ENCODE measurements at regions not wholly inside any gene's neighbourhood (a gene's known extent, or its start where the extent isn't known, plus 50 kb on each side); places are given as distances from the start of the nearest gene placed in this dataset.
A peak's percentile ranks its signal among the peaks of the same experiment; 100 is the strongest.

DNA sequence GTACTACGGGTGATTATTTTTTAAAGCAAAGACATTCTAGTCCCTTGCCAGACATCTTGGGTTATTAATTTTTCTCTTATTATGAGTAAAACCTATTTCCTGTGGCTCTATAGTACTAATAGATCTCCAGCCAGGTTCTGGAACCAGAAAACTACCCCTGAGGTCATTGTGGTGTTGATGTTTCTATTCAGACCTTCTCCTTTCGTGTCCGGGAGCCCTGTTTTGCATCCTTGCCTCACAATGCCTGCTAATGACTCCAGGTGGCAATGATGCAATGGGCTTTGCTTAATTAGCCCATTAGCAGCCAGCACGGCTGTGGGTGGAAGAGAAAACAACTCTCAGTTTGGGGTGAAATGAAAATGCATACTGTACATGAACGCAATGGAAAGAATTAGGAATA lies 62.9 kb upstream of the ARG1 start:
- H2AFZ ChIP-seq (ENCODE audit: low read length), result no peak overlapping the region
- H3K4me2 ChIP-seq (ENCODE audit: low read depth, low read length, poor library complexity, severe bottlenecking), result no peak overlapping the region
- H4K20me1 ChIP-seq (ENCODE audit: insufficient read depth, low read length, poor library complexity, severe bottlenecking), result no peaks in the 10 kb centered on the region
- H3K27me3 ChIP-seq (ENCODE audit: insufficient read depth, low read length, poor library complexity, severe bottlenecking), result no peaks in the 10 kb centered on the region
- H3K4me1 ChIP-seq (ENCODE audit: insufficient read depth, low read length, poor library complexity, severe bottlenecking), result no peaks in the 10 kb centered on the region
- H3K36me3 ChIP-seq (ENCODE audit: insufficient read depth, low read length), result no peaks in the 10 kb centered on the region
- H3K9me2 ChIP-seq (replicated peaks; ENCODE audit: low read depth, low read length), result no peaks in the 10 kb centered on the region
- no peaks in the 10 kb centered on the region for H3F3A ChIP-seq (ENCODE audit: low read depth)
- H3K9me3 ChIP-seq (ENCODE audit: insufficient read depth, low read depth, low read length), result no peaks in the 10 kb centered on the region
- TF ChIP-seq EZH2phosphoT487 (IDR thresholded peaks at IDR 0.05; ENCODE audit: borderline replicate concordance), result no peak
- TF ChIP-seq, protein P1, sequence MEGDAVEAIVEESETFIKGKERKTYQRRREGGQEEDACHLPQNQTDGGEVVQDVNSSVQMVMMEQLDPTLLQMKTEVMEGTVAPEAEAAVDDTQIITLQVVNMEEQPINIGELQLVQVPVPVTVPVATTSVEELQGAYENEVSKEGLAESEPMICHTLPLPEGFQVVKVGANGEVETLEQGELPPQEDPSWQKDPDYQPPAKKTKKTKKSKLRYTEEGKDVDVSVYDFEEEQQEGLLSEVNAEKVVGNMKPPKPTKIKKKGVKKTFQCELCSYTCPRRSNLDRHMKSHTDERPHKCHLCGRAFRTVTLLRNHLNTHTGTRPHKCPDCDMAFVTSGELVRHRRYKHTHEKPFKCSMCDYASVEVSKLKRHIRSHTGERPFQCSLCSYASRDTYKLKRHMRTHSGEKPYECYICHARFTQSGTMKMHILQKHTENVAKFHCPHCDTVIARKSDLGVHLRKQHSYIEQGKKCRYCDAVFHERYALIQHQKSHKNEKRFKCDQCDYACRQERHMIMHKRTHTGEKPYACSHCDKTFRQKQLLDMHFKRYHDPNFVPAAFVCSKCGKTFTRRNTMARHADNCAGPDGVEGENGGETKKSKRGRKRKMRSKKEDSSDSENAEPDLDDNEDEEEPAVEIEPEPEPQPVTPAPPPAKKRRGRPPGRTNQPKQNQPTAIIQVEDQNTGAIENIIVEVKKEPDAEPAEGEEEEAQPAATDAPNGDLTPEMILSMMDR (conservative IDR thresholded peaks at IDR 0.05; ENCODE audit: low read length), result no peak
- H3K9ac ChIP-seq (ENCODE audit: low read depth, low read length, poor library complexity, severe bottlenecking), result no peak overlapping the region
- H3K4me3 ChIP-seq (ENCODE audit: low read length, poor library complexity, severe bottlenecking), result no peak overlapping the region
- H3K79me2 ChIP-seq (ENCODE audit: insufficient read depth, low read length), result no peaks in the 10 kb centered on the region

GRCh38 chr6:131510591-131510990 lies 62.4 kb upstream of the ARG1 start:
- H3K9me2 ChIP-seq (replicated peaks; ENCODE audit: low read depth, low read length), result no peaks in the 10 kb centered on the region
- no peaks in the 10 kb centered on the region for H3K36me3 ChIP-seq (ENCODE audit: insufficient read depth, low read length)
- H3F3A ChIP-seq (ENCODE audit: low read depth), result no peaks in the 10 kb centered on the region
- H3K27me3 ChIP-seq (ENCODE audit: insufficient read depth, low read length, poor library complexity, severe bottlenecking), result no peaks in the 10 kb centered on the region
- H3K4me1 ChIP-seq (ENCODE audit: insufficient read depth, low read length, poor library complexity, severe bottlenecking), result no peaks in the 10 kb centered on the region
- no peaks in the 10 kb centered on the region for H3K9me3 ChIP-seq (ENCODE audit: insufficient read depth, low read depth, low read length)
- no peak for TF ChIP-seq EZH2phosphoT487 (IDR thresholded peaks at IDR 0.05; ENCODE audit: borderline replicate concordance)
- TF ChIP-seq, protein P1 (conservative IDR thresholded peaks at IDR 0.05; ENCODE audit: low read length), result no peak
- H3K4me2 ChIP-seq (ENCODE audit: low read depth, low read length, poor library complexity, severe bottlenecking), result no peak overlapping the region
- H2AFZ ChIP-seq (ENCODE audit: low read length), result no peak overlapping the region
- H4K20me1 ChIP-seq (ENCODE audit: insufficient read depth, low read length, poor library complexity, severe bottlenecking), result no peaks in the 10 kb centered on the region
- no peak overlapping the region for H3K4me3 ChIP-seq (ENCODE audit: low read length, poor library complexity, severe bottlenecking)
- no peak overlapping the region for H3K9ac ChIP-seq (ENCODE audit: low read depth, low read length, poor library complexity, severe bottlenecking)
- no peaks in the 10 kb centered on the region for H3K79me2 ChIP-seq (ENCODE audit: insufficient read depth, low read length)

DNA sequence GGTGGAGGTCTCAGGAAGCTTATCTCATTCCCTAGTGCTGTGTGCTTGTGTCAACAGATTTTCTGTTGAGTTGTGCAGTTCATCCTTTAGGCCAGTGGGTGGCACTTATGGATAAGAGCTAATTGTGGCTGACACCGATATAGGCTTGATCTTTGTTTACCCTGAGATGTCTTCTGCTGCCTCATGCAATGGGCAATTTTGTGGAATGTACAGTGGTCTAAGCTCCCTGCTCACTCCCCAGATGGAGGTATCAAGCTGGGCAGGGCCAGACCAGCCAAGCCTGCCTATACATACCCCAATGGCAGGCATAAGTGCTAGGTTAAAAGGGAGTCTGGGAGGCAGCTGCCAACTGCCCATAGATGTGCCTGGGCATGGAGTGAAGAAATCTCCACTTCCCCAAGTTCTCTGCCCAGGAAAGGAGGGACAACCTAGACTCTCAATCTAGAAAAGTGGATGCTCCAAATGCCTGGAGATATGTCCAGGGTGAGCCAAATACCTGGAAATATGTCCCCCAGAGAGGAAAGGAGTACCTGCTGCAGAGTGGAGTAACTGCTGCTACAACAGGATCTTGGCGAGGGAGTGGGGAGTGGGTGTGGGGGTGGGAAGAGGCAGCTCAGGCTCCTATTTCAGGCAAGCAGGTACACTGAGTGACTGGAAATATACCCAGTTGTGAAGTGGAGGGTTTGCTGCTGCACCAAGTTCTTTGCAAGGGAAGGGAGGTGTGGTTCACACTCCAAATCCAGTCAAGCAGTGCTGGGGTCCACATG lies 53.2 kb upstream of the ARG1 start:
- peak overlapping the region; percentile 92 for H2AFZ ChIP-seq (ENCODE audit: low read length)
- H3K9me3 ChIP-seq (ENCODE audit: insufficient read depth, low read depth, low read length), result no peaks in the 10 kb centered on the region
- no peaks in the 10 kb centered on the region for H3K79me2 ChIP-seq (ENCODE audit: insufficient read depth, low read length)
- H3K9ac ChIP-seq (ENCODE audit: low read depth, low read length, poor library complexity, severe bottlenecking), result no peak overlapping the region
- TF ChIP-seq, protein P1 (conservative IDR thresholded peaks at IDR 0.05; ENCODE audit: low read length), result peak; percentile 83
- no peak for TF ChIP-seq EZH2phosphoT487 (IDR thresholded peaks at IDR 0.05; ENCODE audit: borderline replicate concordance)
- no peaks in the 10 kb centered on the region for H3K4me1 ChIP-seq (ENCODE audit: insufficient read depth, low read length, poor library complexity, severe bottlenecking)
- no peak overlapping the region for H3K4me3 ChIP-seq (ENCODE audit: low read length, poor library complexity, severe bottlenecking)
- no peaks in the 10 kb centered on the region for H4K20me1 ChIP-seq (ENCODE audit: insufficient read depth, low read length, poor library complexity, severe bottlenecking)
- no peaks in the 10 kb centered on the region for H3F3A ChIP-seq (ENCODE audit: low read depth)
- no peaks in the 10 kb centered on the region for H3K36me3 ChIP-seq (ENCODE audit: insufficient read depth, low read length)
- no peaks in the 10 kb centered on the region for H3K9me2 ChIP-seq (replicated peaks; ENCODE audit: low read depth, low read length)
- H3K27me3 ChIP-seq (ENCODE audit: insufficient read depth, low read length, poor library complexity, severe bottlenecking), result no peaks in the 10 kb centered on the region
- no peak overlapping the region for H3K4me2 ChIP-seq (ENCODE audit: low read depth, low read length, poor library complexity, severe bottlenecking)

All from Loucy (cell line).